Endometrium (tissue), 2 donors: ENCODE measurements at regions not wholly inside any gene's neighbourhood (a gene's known extent, or its start where the extent isn't known, plus 50 kb on each side); places are given as distances from the start of the nearest gene placed in this dataset.

Source experiments
- FAIRE-seq: peaks from 2 replicates; lab custom pipeline; 2012; peaks lifted over from hg19 to GRCh38; lab: Jason Lieb, UNC
- donor health status: control.
- donor health status: control.

GRCh38 chr20:21575981-21576740 is 62.3 kb upstream of the NKX2-2 start:
- no peak for FAIRE-seq

GRCh38 chr20:21575167-21575566 is 61.3 kb upstream of the NKX2-2 start:
- no peak for FAIRE-seq

- no peak for FAIRE-seq
Observed at GRCh38 chr20:21574443-21574842, 60.6 kb upstream of the NKX2-2 start.

- no peak for FAIRE-seq
Observed at GRCh38 chr20:21573259-21573658, 59.4 kb upstream of the NKX2-2 start.

- peak; percentile 63 for FAIRE-seq
Observed at GRCh38 chr20:21571841-21572690, 58.2 kb upstream of the NKX2-2 start.

- no peak for FAIRE-seq
Observed at GRCh38 chr20:21570285-21570992, 56.6 kb upstream of the NKX2-2 start.

- no peak for FAIRE-seq
Observed at GRCh38 chr20:21569586-21569985, 55.7 kb upstream of the NKX2-2 start.

- FAIRE-seq, result no peak
Observed at GRCh38 chr20:21564127-21564773, 50.4 kb upstream of the NKX2-2 start.
